Tibial artery (tissue), 4 donors: ENCODE measurements at regions not wholly inside any gene's neighbourhood (a gene's known extent, or its start where the extent isn't known, plus 50 kb on each side); places are given as distances from the start of the nearest gene placed in this dataset.

Source experiments
- DNase-seq, 2 donors: peaks; one replicate each; pipeline ENCODE4 v3.0.0-alpha.2; 2019
- H3K27ac ChIP-seq, 2 donors: fragments of 200-600 bp; sonication (generic) in 1 of 2; 1 replicate in 1 of 2; 2 replicates in 1 of 2; pipeline ENCODE4 v1.5.1; 2018 to 2019; ENCODE audit warnings: mild to moderate bottlenecking in 1 of 2
- H3K27me3 ChIP-seq, 2 donors: fragments of 200-600 bp; sonication (generic) in 1 of 2; one replicate each; pipeline versions ENCODE4 v1.5.1 to v1.6.0; 2016 to 2019
- H3K36me3 ChIP-seq, 3 donors: fragments of 200-600 bp; sonication (generic) in 2 of 3; one replicate each; pipeline ENCODE4 v1.5.1; 2016 to 2019; ENCODE audit warnings: mild to moderate bottlenecking in 2 of 3
- H3K4me1 ChIP-seq, 4 donors: fragments of 200-600 bp; sonication (generic) in 2 of 4; 1 replicate in 3 of 4; 2 replicates in 1 of 4; pipeline ENCODE4 v1.5.1; 2016 to 2019
- H3K4me3 ChIP-seq, 2 donors: fragments of 200-600 bp; sonication (generic) in 1 of 2; 1 replicate in 1 of 2; 2 replicates in 1 of 2; pipeline ENCODE4 v1.5.1; 2018 to 2019; ENCODE audit warnings: mild to moderate bottlenecking in 2 of 2
- H3K9me3 ChIP-seq, 3 donors: fragments of 200-600 bp; sonication (generic) in 1 of 3; one replicate each; pipeline ENCODE4 v1.5.1; 2016 to 2019
- CTCF ChIP-seq, 2 experiments: fragments of 200-600 bp in 1 of 2; fragments of 450-650 bp in 1 of 2; IDR thresholded peaks; one replicate each; pipeline ENCODE4 v1.5.1; 2017 to 2019; ENCODE audit warnings: antibody characterized with exemption in 2 of 2, mild to moderate bottlenecking in 1 of 2, moderate library complexity in 1 of 2
- intact Hi-C: fragments of 100-400 bp; cut with DNase I; formaldehyde crosslinking; loops from one replicate; pipeline ENCODE4 v1.15.0; 2023; ENCODE audit warnings: low total_unique reads

DNA sequence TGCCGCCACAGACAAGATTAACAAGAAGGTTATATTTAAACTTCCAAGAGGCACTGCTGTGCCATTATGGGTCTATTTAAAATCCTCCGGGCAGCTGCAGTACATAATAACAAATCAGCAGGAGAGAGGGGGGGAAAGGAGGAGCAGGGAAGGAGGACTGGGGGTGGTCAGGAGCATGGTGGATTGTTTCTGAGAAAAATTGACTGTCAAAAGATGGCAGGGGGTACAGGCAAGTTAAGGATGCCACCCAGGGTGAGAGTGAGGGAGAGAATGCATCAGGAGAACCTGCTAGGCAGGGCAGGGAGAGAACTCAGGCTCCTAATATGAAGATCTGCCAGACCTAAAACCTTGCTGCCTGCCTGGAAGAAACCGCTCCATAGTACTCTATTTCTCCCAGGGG is 181.8 kb downstream of the GRIN2B start:
- Histone ChIP-seq H3K36me3 (no peaks in the 10 kb centered on the region), H3K9me3 (no peaks in the 10 kb centered on the region), H3K4me1 (no peaks in the 10 kb centered on the region), H3K27ac (no peak overlapping the region), H3K4me3 (no peak overlapping the region), H3K27me3 (no peaks in the 10 kb centered on the region)
- intact Hi-C loops, result no loop called here
- no peak for TF ChIP-seq CTCF (IDR thresholded peaks at IDR 0.05)
- DNase-seq, result no peak

GRCh38 chr12:13798162-13798561 is 183.2 kb downstream of the GRIN2B start:
- no peak overlapping the region for H3K4me3 ChIP-seq
- intact Hi-C loops, result no loop called here

DNA sequence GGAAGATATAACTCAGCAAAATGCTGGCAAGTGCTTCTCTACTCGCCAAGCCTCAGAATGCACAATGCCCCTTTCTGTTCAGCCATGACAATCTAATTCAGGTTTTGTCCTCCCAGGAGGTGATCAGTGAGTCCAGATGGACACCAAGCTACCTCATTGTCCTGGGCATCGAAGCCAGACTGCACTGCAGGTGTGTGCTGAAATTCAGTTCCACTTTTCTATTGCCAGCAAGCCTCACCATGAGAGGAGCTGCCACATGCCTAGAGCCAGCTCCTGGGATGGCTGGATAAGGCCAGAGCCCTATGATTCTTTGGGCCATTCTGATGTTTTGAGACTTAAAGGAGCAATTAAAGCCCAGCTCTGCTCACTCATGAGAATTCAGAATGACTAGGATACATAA is 186.7 kb downstream of the GRIN2B start:
- Histone ChIP-seq H3K4me3 (no peak overlapping the region), H3K27me3 (no peaks in the 10 kb centered on the region), H3K27ac (no peak overlapping the region), H3K9me3 (no peaks in the 10 kb centered on the region), H3K36me3 (no peaks in the 10 kb centered on the region), H3K4me1 (no peaks in the 10 kb centered on the region)
- intact Hi-C loops, result no loop called here
- no peak for TF ChIP-seq CTCF (IDR thresholded peaks at IDR 0.05)
- DNase-seq, result no peak

More at GRCh38 chr12:13798162-13798561, 183.2 kb downstream of the GRIN2B start:
- no peaks in the 10 kb centered on the region for H3K4me1 ChIP-seq
- no peaks in the 10 kb centered on the region for H3K36me3 ChIP-seq
- H3K27me3 ChIP-seq, result no peaks in the 10 kb centered on the region
- H3K27ac ChIP-seq, result no peak overlapping the region
- no peak for DNase-seq
- H3K9me3 ChIP-seq, result no peaks in the 10 kb centered on the region
- TF ChIP-seq CTCF (IDR thresholded peaks at IDR 0.05), result no peak

DNA sequence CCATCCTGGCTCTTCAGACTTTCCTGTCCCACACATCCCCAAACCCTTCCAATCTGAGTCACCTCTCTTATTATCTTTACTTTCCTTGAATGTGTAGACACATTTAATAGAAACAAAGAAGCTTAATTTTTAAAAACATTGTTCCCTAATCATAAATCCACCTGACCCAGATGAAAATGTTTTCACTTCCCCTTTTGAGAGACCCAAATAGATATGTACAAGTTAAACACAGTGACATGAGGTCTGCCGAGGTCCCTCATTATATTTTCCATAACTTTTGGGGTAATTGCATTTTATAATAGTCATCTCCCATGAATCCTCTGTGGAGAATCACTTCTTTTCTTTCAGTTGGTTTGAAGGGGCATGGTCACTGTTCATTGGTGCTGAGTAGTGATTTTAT is 191.1 kb downstream of the GRIN2B start:
- Histone ChIP-seq H3K27ac (no peak overlapping the region), H3K4me1 (no peaks in the 10 kb centered on the region), H3K9me3 (no peaks in the 10 kb centered on the region), H3K36me3 (no peaks in the 10 kb centered on the region), H3K4me3 (no peak overlapping the region), H3K27me3 (no peaks in the 10 kb centered on the region)
- no peak for DNase-seq
- intact Hi-C loops, result no loop called here
- no peak for TF ChIP-seq CTCF (IDR thresholded peaks at IDR 0.05)

DNA sequence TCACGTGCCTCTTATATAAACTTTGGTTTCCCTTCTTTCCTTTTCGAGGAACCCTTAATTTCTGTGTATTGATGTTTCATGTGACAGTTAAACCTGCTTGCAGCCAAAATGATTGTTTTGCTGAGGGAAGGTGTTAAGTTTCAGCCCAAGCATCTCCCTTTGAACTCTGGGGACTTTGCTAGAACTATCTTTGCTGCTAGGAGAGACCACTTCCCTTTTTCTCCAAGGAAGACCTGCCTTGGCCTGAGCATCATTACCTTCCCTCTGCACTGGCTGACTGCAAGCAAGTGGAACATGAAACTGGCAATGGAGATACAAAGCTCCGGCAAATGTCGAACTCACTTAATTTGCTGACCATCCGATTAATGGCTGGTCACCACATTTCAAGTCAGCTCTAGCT is 192.8 kb downstream of the GRIN2B start:
- DNase-seq, result no peak
- Histone ChIP-seq H3K9me3 (no peaks in the 10 kb centered on the region), H3K27ac (no peak overlapping the region), H3K27me3 (no peaks in the 10 kb centered on the region), H3K4me1 (no peaks in the 10 kb centered on the region), H3K36me3 (no peaks in the 10 kb centered on the region), H3K4me3 (no peak overlapping the region)
- intact Hi-C loops, result no loop called here
- TF ChIP-seq CTCF (IDR thresholded peaks at IDR 0.05), result no peak

DNA sequence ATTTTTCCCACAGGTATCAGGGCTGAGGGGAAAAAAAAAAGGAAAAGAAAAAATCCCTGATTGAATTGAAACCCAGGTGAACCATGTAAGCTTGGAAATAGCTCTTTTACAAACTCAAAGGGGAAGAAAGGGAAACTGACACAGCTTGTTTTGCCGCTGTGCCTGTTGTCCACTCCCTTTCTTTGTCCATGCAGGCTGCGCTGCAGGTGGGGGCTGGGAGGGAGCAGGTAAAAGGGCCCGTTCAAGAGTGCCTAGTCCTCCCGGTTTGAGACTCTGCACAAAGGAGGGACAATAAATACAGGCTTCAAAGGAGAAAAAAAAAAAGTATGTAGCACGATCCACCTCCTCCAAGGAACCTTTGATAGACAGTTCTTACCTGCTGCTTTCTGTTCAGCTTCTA is 194.8 kb downstream of the GRIN2B start:
- Histone ChIP-seq H3K27me3 (no peaks in the 10 kb centered on the region), H3K27ac (no peak overlapping the region), H3K4me3 (no peak overlapping the region), H3K4me1 (no peaks in the 10 kb centered on the region), H3K9me3 (no peaks in the 10 kb centered on the region), H3K36me3 (no peaks in the 10 kb centered on the region)
- no peak for TF ChIP-seq CTCF (IDR thresholded peaks at IDR 0.05)
- DNase-seq, result no peak
- intact Hi-C loops, result no loop called here
